HG02938 (cell line): ENCODE measurements at regions not wholly inside any gene's neighbourhood (a gene's known extent, or its start where the extent isn't known, plus 50 kb on each side); places are given as distances from the start of the nearest gene placed in this dataset.

Experiments
- ATAC-seq: cut with Tn5 transposase; IDR thresholded peaks from one replicate; pipeline ENCODE4 v1.9.1; 2021; ENCODE audit warnings: mild to moderate bottlenecking, moderate library complexity; ENCODE audit not compliant: unreplicated experiment

- no peak for ATAC-seq
Measured at GRCh38 chr13:76795701-76796695, 90.2 kb downstream of the KCTD12 start.

- no peak for ATAC-seq
Measured at GRCh38 chr13:76792731-76793347, 93.4 kb downstream of the KCTD12 start.

- ATAC-seq: no peak
Measured at GRCh38 chr13:76790980-76791819, 95.0 kb downstream of the KCTD12 start.

GRCh38 chr13:76790526-76790925 lies 95.7 kb downstream of the KCTD12 start:
- no peak for ATAC-seq

GRCh38 chr13:76783798-76784197 lies 102.4 kb downstream of the KCTD12 start:
- ATAC-seq: no peak

- no peak for ATAC-seq
Measured at GRCh38 chr13:76778853-76779252, 107.4 kb downstream of the KCTD12 start.

- no peak for ATAC-seq
Measured at GRCh38 chr13:76777096-76777495, 109.1 kb downstream of the KCTD12 start.

GRCh38 chr13:76775088-76775740 lies 111.0 kb downstream of the KCTD12 start:
- ATAC-seq: no peak

- ATAC-seq: no peak
Measured at GRCh38 chr13:76773448-76774094, 112.6 kb downstream of the KCTD12 start.

GRCh38 chr13:76772241-76772640 lies 114.0 kb downstream of the KCTD12 start:
- no peak for ATAC-seq

GRCh38 chr13:76769271-76769791 lies 116.9 kb downstream of the KCTD12 start:
- ATAC-seq: no peak

- no peak for ATAC-seq
Measured at GRCh38 chr13:76768384-76768783, 117.8 kb downstream of the KCTD12 start.

- no peak for ATAC-seq
Measured at GRCh38 chr13:76764916-76765315, 121.3 kb downstream of the KCTD12 start.

GRCh38 chr13:76764429-76764828 lies 121.8 kb downstream of the KCTD12 start:
- no peak for ATAC-seq

GRCh38 chr13:76762721-76763120 lies 123.5 kb downstream of the KCTD12 start:
- ATAC-seq: no peak

- ATAC-seq: no peak
Measured at GRCh38 chr13:76759877-76760276, 126.3 kb downstream of the KCTD12 start.

GRCh38 chr13:76758738-76759137 lies 127.5 kb downstream of the KCTD12 start:
- ATAC-seq: no peak

GRCh38 chr13:76758257-76758656 lies 127.9 kb downstream of the KCTD12 start:
- ATAC-seq: no peak

GRCh38 chr13:76756451-76756850 lies 129.8 kb downstream of the KCTD12 start:
- ATAC-seq: no peak

GRCh38 chr13:76754414-76754813 lies 131.8 kb downstream of the KCTD12 start:
- no peak for ATAC-seq
